GF-D8 (cell line): ENCODE measurements at regions not wholly inside any gene's neighbourhood (a gene's known extent, or its start where the extent isn't known, plus 50 kb on each side); places are given as distances from the start of the nearest gene placed in this dataset.
"Not testable (repeated sequence)": the region's sequence is repeated elsewhere in the genome, so short reads cannot be mapped to it uniquely, and the experiment has no call there.

Experiments used
- DNase-seq: peaks from one replicate; lab custom pipeline; 2025; lab: John Stamatoyannopoulos, UW

- DNase-seq: no peak
Measured at GRCh38 chr12:131362291-131363211, 348.3 kb upstream of the SFSWAP start.

DNA sequence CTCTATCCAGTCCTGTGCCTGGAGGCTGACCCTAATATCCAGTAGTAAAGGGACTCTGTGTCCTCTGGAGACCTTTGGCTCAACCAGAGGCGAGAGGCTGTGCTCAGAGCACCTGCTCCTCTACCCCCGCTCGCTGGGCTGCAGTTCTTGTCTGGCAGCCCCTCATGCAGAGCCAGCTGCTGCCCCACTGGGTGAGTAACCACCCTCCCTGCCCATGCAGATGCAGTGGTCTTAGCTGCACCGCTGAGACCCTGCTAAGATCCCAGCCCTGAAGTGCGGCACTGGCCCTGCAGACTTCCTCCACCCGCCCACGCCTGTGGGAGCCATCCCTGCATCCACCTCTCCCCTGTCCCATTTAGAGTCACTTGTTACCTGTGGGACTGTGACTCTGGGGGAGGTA, 347.5 kb upstream of the SFSWAP start:
- DNase-seq: no peak

DNA sequence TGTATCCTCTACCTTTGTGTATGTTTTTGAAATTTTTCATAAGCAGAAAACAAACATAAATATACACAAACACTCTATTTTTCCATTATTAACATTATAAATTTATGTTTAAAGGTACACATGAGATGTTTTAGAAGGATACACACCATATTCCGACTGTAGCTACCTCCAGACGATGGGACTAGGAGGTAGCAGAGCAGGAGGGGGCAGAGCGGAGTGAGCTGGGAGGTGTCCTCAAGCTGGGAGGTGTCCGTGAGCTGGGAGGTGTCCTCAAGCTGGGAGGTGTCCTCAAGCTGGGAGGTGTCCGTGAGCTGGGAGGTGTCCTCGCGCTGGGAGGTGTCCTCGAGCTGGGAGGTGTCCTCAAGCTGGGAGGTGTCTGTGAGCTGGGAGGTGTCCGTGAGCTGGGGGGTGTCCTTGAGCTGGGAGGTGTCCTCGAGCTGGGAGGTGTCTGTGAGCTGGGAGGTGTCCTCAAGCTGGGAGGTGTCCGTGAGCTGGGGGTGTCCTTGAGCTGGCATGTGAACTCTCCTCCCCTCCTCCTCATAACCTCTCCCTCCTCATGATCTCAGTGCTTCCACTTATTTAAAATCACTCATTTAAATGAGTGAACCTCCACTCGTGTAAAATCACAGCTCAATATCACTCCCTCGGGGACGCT, 346.9 kb upstream of the SFSWAP start:
- no peak for DNase-seq

DNA sequence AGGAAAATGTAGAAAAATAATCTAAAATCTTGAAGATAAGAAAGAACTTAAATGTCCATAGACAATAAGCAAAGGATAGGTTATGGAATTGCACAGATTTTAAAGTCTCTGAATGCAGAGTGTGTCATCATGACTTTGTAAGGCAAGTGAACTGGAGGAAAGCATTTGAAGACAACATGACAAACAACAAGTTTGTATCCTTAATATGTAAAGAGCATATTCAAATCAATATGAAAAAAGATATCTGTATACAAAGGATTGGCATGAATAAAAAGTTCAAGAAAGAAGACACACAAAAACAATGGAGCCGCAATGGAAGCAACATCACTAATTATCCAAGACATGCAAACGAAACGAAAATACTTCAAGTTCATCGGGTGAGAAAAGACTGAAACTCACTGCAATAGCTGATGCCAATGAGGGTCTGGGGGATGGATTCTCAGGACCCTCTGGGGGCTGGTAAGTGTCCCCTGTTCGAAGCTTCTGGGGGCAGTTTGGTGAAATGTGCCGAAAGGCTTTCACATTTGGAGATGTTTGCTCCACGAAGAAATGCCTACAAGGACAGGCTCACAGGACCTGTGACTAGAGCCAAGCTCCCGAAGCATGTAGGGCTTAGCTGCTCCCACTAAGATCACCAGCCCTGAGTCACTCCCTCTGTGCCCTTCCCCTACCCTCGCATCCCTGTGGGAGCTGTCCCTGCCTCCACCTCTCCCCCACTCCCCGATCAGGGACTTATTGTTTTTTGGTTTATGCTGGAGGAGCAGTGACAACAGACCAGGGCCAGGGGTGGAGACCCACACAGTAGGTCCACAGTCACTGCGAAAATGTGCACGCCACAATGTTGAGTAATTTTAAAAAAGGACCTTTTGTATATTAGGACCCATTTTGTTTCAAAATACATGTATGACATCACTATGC, 345.7 kb upstream of the SFSWAP start:
- no peak for DNase-seq

DNA sequence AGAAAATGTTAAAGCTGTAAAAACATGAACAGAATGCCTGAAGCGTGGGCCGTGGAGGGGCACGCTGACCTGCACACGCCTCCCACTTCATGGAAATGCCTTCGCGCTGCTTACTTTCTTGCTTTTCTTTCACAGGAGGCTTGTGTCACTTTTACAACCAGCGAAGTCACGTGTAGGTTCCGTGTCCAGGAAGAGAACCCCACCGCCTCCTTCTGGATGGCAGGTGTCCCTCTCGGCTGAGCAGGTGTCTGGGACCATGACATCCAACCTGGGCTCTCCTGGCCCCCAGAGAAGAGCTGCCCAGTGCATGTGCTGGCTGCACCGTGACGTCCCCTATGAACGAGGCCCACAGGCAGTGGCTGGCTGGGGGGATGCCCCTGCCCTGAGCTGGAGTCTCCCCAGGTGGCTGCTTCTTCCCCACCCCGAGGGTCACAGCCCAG, 345.0 kb upstream of the SFSWAP start:
- no peak for DNase-seq

GRCh38 chr12:131366261-131366871, 344.5 kb upstream of the SFSWAP start:
- DNase-seq: no peak

GRCh38 chr12:131367067-131367982, 343.6 kb upstream of the SFSWAP start:
- not testable (repeated sequence) for DNase-seq

GRCh38 chr12:131367983-131368667, 342.8 kb upstream of the SFSWAP start:
- no peak for DNase-seq

DNA sequence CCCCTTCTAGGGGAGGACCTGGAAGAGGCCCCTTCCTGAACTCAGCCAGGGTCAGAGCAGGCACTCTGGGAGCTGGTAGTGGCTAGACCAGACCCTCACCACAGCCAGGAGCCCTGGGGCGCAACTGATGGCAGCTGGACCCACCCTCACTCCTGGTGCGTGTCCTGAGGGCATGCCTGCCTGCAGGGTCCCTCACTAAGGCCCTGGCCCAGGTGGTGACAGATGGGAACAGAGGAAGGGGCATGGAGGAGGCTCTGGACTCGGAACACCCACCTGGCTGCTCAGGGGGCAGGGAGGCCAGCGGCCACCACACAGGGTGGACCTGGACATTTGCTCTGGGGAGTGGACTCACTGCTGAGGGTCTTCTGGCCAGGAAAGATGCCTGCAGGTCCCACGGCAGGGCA, 342.2 kb upstream of the SFSWAP start:
- DNase-seq: no peak

GRCh38 chr12:131369094-131369845, 341.6 kb upstream of the SFSWAP start:
- no peak for DNase-seq

GRCh38 chr12:131370321-131370720, 340.6 kb upstream of the SFSWAP start:
- DNase-seq: no peak

- no peak for DNase-seq
Measured at GRCh38 chr12:131370791-131371347, 340.0 kb upstream of the SFSWAP start.

- DNase-seq: no peak
Measured at GRCh38 chr12:131371401-131372170, 339.3 kb upstream of the SFSWAP start.

GRCh38 chr12:131372171-131372475, 338.8 kb upstream of the SFSWAP start:
- no peak for DNase-seq

DNA sequence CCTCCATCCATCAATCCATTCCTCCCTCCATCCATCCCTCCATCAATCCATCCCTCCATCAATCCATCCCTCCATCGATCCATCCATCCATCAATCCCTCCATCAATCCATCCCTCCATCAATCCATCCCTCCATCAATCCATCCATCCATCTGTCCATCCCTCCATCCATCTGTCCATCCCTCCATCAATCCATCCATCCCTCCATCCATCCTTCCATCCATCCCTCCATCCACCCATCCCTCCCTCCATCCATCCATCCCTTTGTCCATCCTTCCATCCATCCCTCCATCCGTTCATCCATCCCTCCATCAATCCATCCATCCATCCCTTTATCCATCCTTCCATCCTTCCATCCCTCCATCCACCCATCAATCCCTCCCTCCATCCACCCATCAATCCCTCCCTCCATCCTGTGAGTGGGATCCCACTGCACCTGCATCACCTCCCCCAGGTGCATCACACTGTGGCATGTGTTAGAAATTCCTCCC, 338.1 kb upstream of the SFSWAP start:
- no peak for DNase-seq

GRCh38 chr12:131375261-131375971, 335.5 kb upstream of the SFSWAP start:
- DNase-seq: no peak

DNA sequence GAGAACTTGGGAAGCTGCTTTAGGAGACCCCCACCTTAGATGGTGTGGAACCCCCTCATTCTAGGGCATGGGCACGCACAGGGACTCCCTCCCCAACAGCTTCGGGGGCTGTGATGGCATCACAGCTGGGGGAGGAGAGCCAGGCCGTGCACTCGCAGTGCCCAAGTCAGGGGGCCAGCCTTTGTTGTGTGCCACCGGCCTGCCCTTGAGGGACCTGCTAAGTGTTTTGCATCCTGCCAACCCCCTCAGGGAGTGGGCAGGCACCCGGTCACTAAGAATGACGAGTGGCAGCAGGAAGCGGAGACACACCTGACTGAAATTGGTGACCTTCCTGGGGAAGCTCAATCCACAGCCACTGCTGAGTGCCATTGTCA, 334.9 kb upstream of the SFSWAP start:
- no peak for DNase-seq
